Adrenal gland (tissue), 9 donors: ENCODE measurements at regions not wholly inside any gene's neighbourhood (a gene's known extent, or its start where the extent isn't known, plus 50 kb on each side); places are given as distances from the start of the nearest gene placed in this dataset.

ENCODE experiments used
- DNase-seq, 7 donors: peaks; one replicate each; pipeline ENCODE4 v3.0.0-alpha.2; 2019 to 2020
- H3K27ac ChIP-seq, 5 donors: fragments of 200-600 bp; sonication (generic) in 4 of 5; 1 replicate in 3 of 5; 2 replicates in 2 of 5; pipeline versions ENCODE4 v1.5.1 to v1.8.0; 2016 to 2020; ENCODE audit warnings: mild to moderate bottlenecking in 1 of 5
- H3K27me3 ChIP-seq: fragments of 200-600 bp; 2 replicates; pipeline ENCODE4 v1.8.0; 2021
- H3K36me3 ChIP-seq, 2 donors: fragments of 200-600 bp; replicated peaks in 1 of 2; 1 replicate in 1 of 2; 2 replicates in 1 of 2; pipeline versions ENCODE4 v1.5.1 to v1.8.0; 2018 to 2022
- H3K4me1 ChIP-seq, 2 donors: fragments of 200-600 bp; replicated peaks in 1 of 2; 1 replicate in 1 of 2; 2 replicates in 1 of 2; pipeline versions ENCODE4 v1.5.1 to v1.8.0; 2018 to 2021
- H3K4me3 ChIP-seq, 4 donors: fragments of 200-600 bp; sonication (generic) in 3 of 4; one replicate each; pipeline ENCODE4 v1.5.1; 2016 to 2018
- H3K9me3 ChIP-seq, 3 donors: fragments of 200-600 bp; sonication (generic) in 1 of 3; replicated peaks in 1 of 3; 1 replicate in 2 of 3; 2 replicates in 1 of 3; pipeline versions ENCODE4 v1.5.1 to v1.8.0; 2016 to 2021
- CTCF ChIP-seq, 6 experiments: fragments of 450-650 bp in 4 of 6; fragments of 200-600 bp in 2 of 6; sonication (generic) in 1 of 6; IDR thresholded peaks; 1 replicate in 5 of 6; 2 replicates in 1 of 6; pipeline versions ENCODE4 v1.5.1 to v1.8.0; 2016 to 2021; ENCODE audit warnings: antibody characterized with exemption in 6 of 6, mild to moderate bottlenecking in 2 of 6, moderate library complexity in 1 of 6
- POLR2A ChIP-seq, 2 donors: fragments of 450-650 bp; IDR thresholded peaks; one replicate each; pipeline ENCODE4 v1.6.1; 2017; ENCODE audit warnings: antibody characterized with exemption in 2 of 2, mild to moderate bottlenecking in 2 of 2, moderate library complexity in 1 of 2
- WGBS, 4 donors: extraction: QIAGEN DNeasy Blood & Tissue Kit in 2 of 4; methylation state at CpG; one replicate each; pipeline versions ENCODE4 v1.1.5 to v1.1.7; 2013 to 2017; 5-methylcytosine and 5-hydroxymethylcytosine counted together
- intact Hi-C, 2 donors: fragments of 100-400 bp; cut with DNase I; formaldehyde crosslinking; loops; one replicate each; pipeline versions ENCODE4 v1.14.1 to v1.15.0; 2022 to 2023
- donor health status: healthy with polysubstance abuse.
- donor health status: Bipolar disorder and iron deficiency.
- donor health status: DM: yes; HTN: yes; CAD: no.
- donor health status: DM: no; HTN: no; CAD: no.
- donor health status: DM: no; HTN: no; CAD: no.

- WGBS, 4 donors, result 42 to 50% (median 46%) methylated on average over 7 of the region's 7 CpGs
- Histone ChIP-seq H3K4me1 (peaks cover 0 to 4% of the 10 kb centered on the region in 2 donors), H3K27me3 (no peaks in the 10 kb centered on the region), H3K36me3 (no peaks in the 10 kb centered on the region), H3K9me3 (no peaks in the 10 kb centered on the region), H3K27ac (peak overlapping the region in 1 of 5 donors; percentile 38), H3K4me3 (no peak overlapping the region)
- TF ChIP-seq CTCF (IDR thresholded peaks at IDR 0.05) (no peak), POLR2A (IDR thresholded peaks at IDR 0.05) (no peak)
- peak; percentile 32 to 84 (median 64) for DNase-seq
- intact Hi-C loops, result no loop called here
Measured at GRCh38 chr13:40316301-40316700, 350.1 kb downstream of the FOXO1 start.

- 77 to 88% (median 82%) methylated on average over 2 of the region's 2 CpGs for WGBS, 4 donors
- H3K27ac ChIP-seq, result no peak overlapping the region
Measured at GRCh38 chr13:40317980-40318327, 348.5 kb downstream of the FOXO1 start.

GRCh38 chr13:40318366-40318765 is 348.1 kb downstream of the FOXO1 start:
- WGBS, 4 donors, result 12 to 60% (median 30%) methylated on average over 2 of the region's 2 CpGs
- intact Hi-C loops, result no loop called here
- H3K9me3 ChIP-seq, result no peaks in the 10 kb centered on the region
- peaks cover 0 to 4% of the 10 kb centered on the region in 2 donors for H3K4me1 ChIP-seq
- peak; percentile 28 to 75 (median 67) for DNase-seq
- H3K36me3 ChIP-seq, result no peaks in the 10 kb centered on the region
- H3K27me3 ChIP-seq, result no peaks in the 10 kb centered on the region
- H3K27ac ChIP-seq, result no peak overlapping the region
- no peak overlapping the region for H3K4me3 ChIP-seq
- TF ChIP-seq POLR2A (IDR thresholded peaks at IDR 0.05) (no peak), CTCF (IDR thresholded peaks at IDR 0.05) (no peak)

More at GRCh38 chr13:40317980-40318327, 348.5 kb downstream of the FOXO1 start:
- no peak for DNase-seq
- H3K4me3 ChIP-seq, result no peak overlapping the region
- intact Hi-C loops, result no loop called here
- TF ChIP-seq CTCF (IDR thresholded peaks at IDR 0.05) (no peak), POLR2A (IDR thresholded peaks at IDR 0.05) (no peak)
- H3K4me1 ChIP-seq, result peaks cover 0 to 4% of the 10 kb centered on the region in 2 donors
- H3K27me3 ChIP-seq, result no peaks in the 10 kb centered on the region
- no peaks in the 10 kb centered on the region for H3K36me3 ChIP-seq
- no peaks in the 10 kb centered on the region for H3K9me3 ChIP-seq

GRCh38 chr13:40319699-40320579 is 346.5 kb downstream of the FOXO1 start:
- DNase-seq, result no peak

More at GRCh38 chr13:40319699-40320579, 346.5 kb downstream of the FOXO1 start:
- no peak for TF ChIP-seq POLR2A (IDR thresholded peaks at IDR 0.05)
- TF ChIP-seq CTCF (IDR thresholded peaks at IDR 0.05), result no peak
- no peak overlapping the region for H3K27ac ChIP-seq
- intact Hi-C loops, result no loop called here
- no peaks in the 10 kb centered on the region for H3K9me3 ChIP-seq
- peaks cover 0 to 4% of the 10 kb centered on the region in 2 donors for H3K4me1 ChIP-seq
- H3K4me3 ChIP-seq, result no peak overlapping the region
- no peaks in the 10 kb centered on the region for H3K27me3 ChIP-seq
- 72 to 100% (median 79%) methylated on average over 3 of the region's 3 CpGs for WGBS, 4 donors
- no peaks in the 10 kb centered on the region for H3K36me3 ChIP-seq
